ENCODE measurements at regions not wholly inside any gene's neighbourhood (a gene's known extent, or its start where the extent isn't known, plus 50 kb on each side); places are given as distances from the start of the nearest gene placed in this dataset.

DNA sequence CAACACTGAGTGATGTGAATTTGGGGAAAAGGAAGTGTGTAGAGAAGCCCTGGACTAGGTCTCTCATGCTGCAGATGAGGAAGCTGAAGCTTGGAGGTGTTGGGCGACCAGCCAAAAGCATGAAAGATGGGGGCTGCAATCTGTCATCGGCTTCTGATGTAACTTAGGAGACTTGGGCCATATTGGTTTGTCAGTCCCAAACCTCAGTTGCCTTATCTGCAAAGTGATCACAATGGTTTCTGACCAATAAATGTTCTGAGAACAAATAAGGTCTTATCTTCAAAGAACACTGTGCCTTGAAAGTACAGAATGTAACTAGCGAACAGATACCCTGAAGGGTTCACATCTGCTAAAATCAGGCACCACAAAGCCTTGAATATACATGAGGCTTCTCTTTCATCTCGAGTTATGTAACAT is 198.4 kb upstream of the NR3C1 start:
- no peaks in the 10 kb centered on the region for H3K9me3 ChIP-seq
- H3K4me1 ChIP-seq = no peaks in the 10 kb centered on the region
- no peaks in the 10 kb centered on the region for H3K36me3 ChIP-seq
- no peak for DNase-seq (ENCODE audit: low spot score in 2 of 2)
- intact Hi-C loops (cut with DNase I) = no loop called here
- H3K27me3 ChIP-seq = no peaks in the 10 kb centered on the region
- no peak overlapping the region for H3K4me3 ChIP-seq
- TF ChIP-seq, protein P1, sequence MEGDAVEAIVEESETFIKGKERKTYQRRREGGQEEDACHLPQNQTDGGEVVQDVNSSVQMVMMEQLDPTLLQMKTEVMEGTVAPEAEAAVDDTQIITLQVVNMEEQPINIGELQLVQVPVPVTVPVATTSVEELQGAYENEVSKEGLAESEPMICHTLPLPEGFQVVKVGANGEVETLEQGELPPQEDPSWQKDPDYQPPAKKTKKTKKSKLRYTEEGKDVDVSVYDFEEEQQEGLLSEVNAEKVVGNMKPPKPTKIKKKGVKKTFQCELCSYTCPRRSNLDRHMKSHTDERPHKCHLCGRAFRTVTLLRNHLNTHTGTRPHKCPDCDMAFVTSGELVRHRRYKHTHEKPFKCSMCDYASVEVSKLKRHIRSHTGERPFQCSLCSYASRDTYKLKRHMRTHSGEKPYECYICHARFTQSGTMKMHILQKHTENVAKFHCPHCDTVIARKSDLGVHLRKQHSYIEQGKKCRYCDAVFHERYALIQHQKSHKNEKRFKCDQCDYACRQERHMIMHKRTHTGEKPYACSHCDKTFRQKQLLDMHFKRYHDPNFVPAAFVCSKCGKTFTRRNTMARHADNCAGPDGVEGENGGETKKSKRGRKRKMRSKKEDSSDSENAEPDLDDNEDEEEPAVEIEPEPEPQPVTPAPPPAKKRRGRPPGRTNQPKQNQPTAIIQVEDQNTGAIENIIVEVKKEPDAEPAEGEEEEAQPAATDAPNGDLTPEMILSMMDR (IDR thresholded peaks at IDR 0.05) = no peak
- H3K27ac ChIP-seq = no peak overlapping the region

DNA sequence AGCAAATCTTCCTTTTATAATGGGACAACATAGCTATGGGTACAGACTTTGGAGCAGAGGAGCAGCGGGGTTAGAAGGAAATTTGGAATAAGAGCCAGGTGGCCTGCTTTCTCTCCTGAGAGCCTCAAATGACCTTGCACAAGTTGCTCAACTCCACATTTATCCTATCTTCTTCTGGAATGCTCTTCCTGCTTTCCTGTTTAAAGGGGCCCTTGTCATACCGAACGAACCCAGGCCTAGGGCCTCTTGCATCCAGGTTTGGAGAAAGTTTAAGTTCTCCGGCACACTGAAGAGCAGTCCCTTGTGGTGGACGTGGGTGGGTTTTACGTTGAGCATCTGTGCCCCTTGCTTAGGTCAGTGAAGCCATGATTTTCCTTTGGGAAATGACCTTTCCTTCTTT is 197.9 kb upstream of the NR3C1 start:
- no peaks in the 10 kb centered on the region for H3K9me3 ChIP-seq
- no peak overlapping the region for H3K4me3 ChIP-seq
- intact Hi-C loops (cut with DNase I) = no loop called here
- no peaks in the 10 kb centered on the region for H3K4me1 ChIP-seq
- TF ChIP-seq, protein P1 (IDR thresholded peaks at IDR 0.05) = no peak
- no peaks in the 10 kb centered on the region for H3K36me3 ChIP-seq
- H3K27ac ChIP-seq = no peak overlapping the region
- no peaks in the 10 kb centered on the region for H3K27me3 ChIP-seq
- no peak for DNase-seq (ENCODE audit: low spot score in 2 of 2)

DNA sequence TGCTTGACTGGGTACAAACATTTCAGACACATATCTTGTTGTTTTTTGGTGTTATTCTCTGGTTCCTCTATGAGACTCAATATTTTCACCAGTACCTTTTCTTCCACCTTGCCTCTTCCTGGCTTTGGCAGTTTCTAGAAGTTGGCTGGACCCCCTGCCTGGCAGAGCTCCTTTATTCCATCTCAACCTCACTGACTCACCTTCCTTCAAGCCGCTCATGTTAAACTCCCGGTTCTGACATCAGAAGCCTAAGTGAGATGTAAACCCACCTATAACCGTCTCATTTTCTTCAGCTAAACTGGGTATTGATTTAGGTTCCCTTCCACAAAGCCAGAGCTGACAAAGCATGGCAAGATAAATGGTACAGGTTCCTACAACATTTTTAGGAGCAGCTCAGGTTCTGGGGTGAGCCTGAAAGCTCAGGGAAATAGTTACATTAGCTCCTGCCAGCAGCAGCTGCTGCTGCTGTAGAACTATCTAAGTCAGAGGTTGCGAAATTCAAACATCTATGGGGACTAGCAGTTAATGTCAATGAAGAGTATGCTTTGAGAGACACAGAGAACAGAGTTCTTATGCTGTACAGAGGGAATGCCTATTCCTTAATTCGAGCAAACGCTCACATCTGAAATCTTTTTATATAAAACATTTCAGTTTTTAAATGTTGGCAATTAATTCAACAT is 197.1 kb upstream of the NR3C1 start:
- Histone ChIP-seq H3K4me1 (no peaks in the 10 kb centered on the region), H3K36me3 (no peaks in the 10 kb centered on the region)
- intact Hi-C loops (cut with DNase I) = no loop called here

DNA sequence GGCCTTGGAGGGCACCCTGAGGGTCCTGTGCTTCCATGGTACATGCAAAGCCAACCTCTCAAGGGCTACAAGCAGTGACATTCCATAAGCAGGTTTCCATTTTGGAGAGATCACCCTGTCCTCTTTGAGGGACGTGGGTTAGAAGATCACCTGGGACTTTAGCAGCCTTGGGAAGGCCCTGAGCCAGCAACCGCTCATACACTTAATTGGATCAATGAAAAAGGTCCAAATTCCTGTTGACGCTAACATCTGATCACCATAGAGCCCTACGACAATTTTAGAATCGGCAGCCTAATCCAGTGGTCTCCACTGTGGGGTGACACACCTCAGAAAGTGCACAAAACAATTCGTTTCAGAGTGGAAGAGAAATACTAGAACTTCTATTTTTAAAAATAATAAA is 196.0 kb upstream of the NR3C1 start:
- intact Hi-C loops (cut with DNase I) = no loop called here
- no peak overlapping the region for H3K27ac ChIP-seq
- H3K27me3 ChIP-seq = no peaks in the 10 kb centered on the region
- no peaks in the 10 kb centered on the region for H3K36me3 ChIP-seq
- H3K4me1 ChIP-seq = no peaks in the 10 kb centered on the region
- no peaks in the 10 kb centered on the region for H3K9me3 ChIP-seq
- DNase-seq (ENCODE audit: low spot score in 2 of 2) = no peak
- TF ChIP-seq, protein P1 (IDR thresholded peaks at IDR 0.05) = no peak
- no peak overlapping the region for H3K4me3 ChIP-seq

More for the DNA sequence above, 197.1 kb upstream of the NR3C1 start:
- H3K27me3 ChIP-seq = no peaks in the 10 kb centered on the region
- H3K9me3 ChIP-seq = no peaks in the 10 kb centered on the region
- no peak overlapping the region for H3K27ac ChIP-seq
- TF ChIP-seq, protein P1 (IDR thresholded peaks at IDR 0.05) = no peak
- H3K4me3 ChIP-seq = no peak overlapping the region
- DNase-seq (ENCODE audit: low spot score in 2 of 2) = no peak

DNA sequence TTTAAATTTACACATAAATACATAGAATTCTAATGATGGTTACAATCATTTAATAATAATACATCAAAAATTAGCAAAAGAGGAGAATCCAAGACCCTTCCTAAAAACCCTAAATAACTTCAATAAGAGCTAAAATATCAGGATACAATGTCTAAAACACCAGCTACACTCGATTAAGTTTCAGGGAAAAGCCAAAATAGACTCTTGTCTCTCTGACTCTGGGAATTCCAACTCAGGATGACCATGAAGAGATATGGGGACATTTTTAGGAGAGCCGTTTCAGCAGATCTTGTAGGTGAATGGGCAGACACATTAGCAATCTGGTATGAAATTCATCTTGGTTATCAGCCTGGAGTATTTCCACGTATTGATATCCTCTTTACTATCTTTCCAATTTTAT is 193.3 kb upstream of the NR3C1 start:
- no peaks in the 10 kb centered on the region for H3K9me3 ChIP-seq
- DNase-seq (ENCODE audit: low spot score in 2 of 2) = no peak
- H3K36me3 ChIP-seq = no peaks in the 10 kb centered on the region
- H3K4me3 ChIP-seq = no peak overlapping the region
- H3K27ac ChIP-seq = no peak overlapping the region
- no peaks in the 10 kb centered on the region for H3K4me1 ChIP-seq
- H3K27me3 ChIP-seq = no peaks in the 10 kb centered on the region
- intact Hi-C loops (cut with DNase I) = no loop called here
- TF ChIP-seq, protein P1 (IDR thresholded peaks at IDR 0.05) = no peak

Measured in ascending aorta (tissue), 2 donors.